ENCODE measurements at regions not wholly inside any gene's neighbourhood (a gene's known extent, or its start where the extent isn't known, plus 50 kb on each side); places are given as distances from the start of the nearest gene placed in this dataset.

DNA sequence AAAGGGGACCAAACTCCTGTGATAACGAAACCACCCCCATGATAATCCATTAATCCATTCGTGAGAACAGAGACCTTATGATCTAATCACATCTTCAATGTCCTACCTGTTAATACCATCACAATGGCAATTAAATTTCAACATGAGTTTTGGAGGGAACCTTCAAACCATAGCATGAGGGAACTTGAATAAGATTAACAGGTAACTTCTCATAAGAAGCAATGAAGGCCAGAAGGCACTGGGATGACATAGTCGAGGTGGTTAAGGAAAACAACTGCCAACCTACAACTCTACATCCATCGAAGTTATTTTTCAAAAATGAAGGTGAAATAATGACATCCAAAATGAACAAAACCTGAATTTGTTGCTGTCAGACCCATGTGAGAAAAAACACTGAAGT lies 478.9 kb downstream of the EDEM1 start:
- peaks cover 0 to 31% of the 10 kb centered on the region in 2 donors for H3K9me3 ChIP-seq
- H3K4me3 ChIP-seq = no peak overlapping the region
- H3K27me3 ChIP-seq = no peaks in the 10 kb centered on the region
- no peaks in the 10 kb centered on the region for H3K36me3 ChIP-seq
- intact Hi-C loops (cut with DNase I) = no loop called here
- no peak overlapping the region for H3K27ac ChIP-seq
- TF ChIP-seq, protein P1, sequence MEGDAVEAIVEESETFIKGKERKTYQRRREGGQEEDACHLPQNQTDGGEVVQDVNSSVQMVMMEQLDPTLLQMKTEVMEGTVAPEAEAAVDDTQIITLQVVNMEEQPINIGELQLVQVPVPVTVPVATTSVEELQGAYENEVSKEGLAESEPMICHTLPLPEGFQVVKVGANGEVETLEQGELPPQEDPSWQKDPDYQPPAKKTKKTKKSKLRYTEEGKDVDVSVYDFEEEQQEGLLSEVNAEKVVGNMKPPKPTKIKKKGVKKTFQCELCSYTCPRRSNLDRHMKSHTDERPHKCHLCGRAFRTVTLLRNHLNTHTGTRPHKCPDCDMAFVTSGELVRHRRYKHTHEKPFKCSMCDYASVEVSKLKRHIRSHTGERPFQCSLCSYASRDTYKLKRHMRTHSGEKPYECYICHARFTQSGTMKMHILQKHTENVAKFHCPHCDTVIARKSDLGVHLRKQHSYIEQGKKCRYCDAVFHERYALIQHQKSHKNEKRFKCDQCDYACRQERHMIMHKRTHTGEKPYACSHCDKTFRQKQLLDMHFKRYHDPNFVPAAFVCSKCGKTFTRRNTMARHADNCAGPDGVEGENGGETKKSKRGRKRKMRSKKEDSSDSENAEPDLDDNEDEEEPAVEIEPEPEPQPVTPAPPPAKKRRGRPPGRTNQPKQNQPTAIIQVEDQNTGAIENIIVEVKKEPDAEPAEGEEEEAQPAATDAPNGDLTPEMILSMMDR (IDR thresholded peaks at IDR 0.05) = no peak
- no peak for DNase-seq
- ATAC-seq = no peak
- no peaks in the 10 kb centered on the region for H3K4me1 ChIP-seq

- Histone ChIP-seq H3K4me1 (no peaks in the 10 kb centered on the region), H3K27me3 (no peaks in the 10 kb centered on the region), H3K36me3 (no peaks in the 10 kb centered on the region), H3K27ac (no peak overlapping the region), H3K9me3 (no peaks in the 10 kb centered on the region), H3K4me3 (no peak overlapping the region)
- ATAC-seq = no peak
- intact Hi-C loops (cut with DNase I) = no loop called here
- no peak for DNase-seq
- TF ChIP-seq, protein P1 (IDR thresholded peaks at IDR 0.05) = no peak
Measured at GRCh38 chr3:5673521-5673920, 486.0 kb downstream of the EDEM1 start.

DNA sequence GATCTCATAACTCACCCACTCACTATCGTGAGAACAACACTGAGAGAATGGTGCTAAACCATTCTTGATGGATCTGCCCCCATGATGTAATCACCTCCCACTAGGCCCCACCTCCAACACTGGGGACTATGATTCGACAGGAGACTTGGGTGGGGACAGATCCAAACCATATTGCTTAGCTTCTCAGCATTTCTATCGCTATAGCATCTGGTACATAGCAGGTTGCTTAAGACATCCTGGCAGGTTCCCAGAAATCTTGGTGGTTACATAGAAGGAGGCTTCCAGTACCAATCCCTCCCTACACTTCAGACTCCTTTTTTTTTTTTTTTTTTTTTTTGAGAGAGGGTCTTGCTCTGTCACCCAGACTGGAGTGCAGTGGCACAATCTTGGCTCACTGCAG lies 487.8 kb downstream of the EDEM1 start:
- Histone ChIP-seq H3K4me3 (no peak overlapping the region), H3K4me1 (no peaks in the 10 kb centered on the region), H3K36me3 (no peaks in the 10 kb centered on the region), H3K27me3 (no peaks in the 10 kb centered on the region), H3K9me3 (peaks cover 0 to 4% of the 10 kb centered on the region in 2 donors), H3K27ac (no peak overlapping the region)
- intact Hi-C loops (cut with DNase I) = no loop called here
- ATAC-seq (no peak), DNase-seq (no peak)
- TF ChIP-seq, protein P1 (IDR thresholded peaks at IDR 0.05) = no peak

DNA sequence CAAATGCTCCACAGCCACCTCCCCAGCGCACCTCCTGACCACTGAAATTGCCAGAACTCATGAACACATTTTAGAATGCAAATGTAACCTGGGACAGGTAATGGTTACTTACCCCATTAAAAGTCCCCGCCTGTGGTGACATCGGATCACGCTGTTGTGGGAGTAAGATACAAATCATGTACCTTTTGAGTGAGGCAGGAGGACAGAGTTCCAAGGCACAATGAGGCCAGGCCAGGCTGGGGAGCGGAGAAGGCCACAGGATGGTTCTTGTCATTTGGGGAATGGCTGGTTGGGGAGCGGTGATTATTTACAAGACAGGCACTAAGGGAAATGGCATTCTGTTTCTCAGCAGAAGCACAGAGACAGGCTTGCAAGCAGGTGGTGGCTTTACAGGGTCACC lies 490.0 kb downstream of the EDEM1 start:
- Histone ChIP-seq H3K27me3 (no peaks in the 10 kb centered on the region), H3K27ac (no peak overlapping the region), H3K4me3 (no peak overlapping the region), H3K4me1 (no peaks in the 10 kb centered on the region), H3K36me3 (no peaks in the 10 kb centered on the region), H3K9me3 (peaks cover 0 to 4% of the 10 kb centered on the region in 2 donors)
- intact Hi-C loops (cut with DNase I) = no loop called here
- TF ChIP-seq, protein P1 (IDR thresholded peaks at IDR 0.05) = no peak
- ATAC-seq = no peak
- DNase-seq = no peak

GRCh38 chr3:5678248-5678647 lies 490.7 kb downstream of the EDEM1 start:
- intact Hi-C loops (cut with DNase I) = no loop called here
- no peak overlapping the region for H3K4me3 ChIP-seq
- peaks cover 0 to 4% of the 10 kb centered on the region in 2 donors for H3K9me3 ChIP-seq
- no peak overlapping the region for H3K27ac ChIP-seq
- no peaks in the 10 kb centered on the region for H3K27me3 ChIP-seq
- H3K4me1 ChIP-seq = no peaks in the 10 kb centered on the region
- DNase-seq = no peak
- no peak for ATAC-seq
- H3K36me3 ChIP-seq = no peaks in the 10 kb centered on the region
- TF ChIP-seq, protein P1 (IDR thresholded peaks at IDR 0.05) = no peak
